ENCODE measurements at regions not wholly inside any gene's neighbourhood (a gene's known extent, or its start where the extent isn't known, plus 50 kb on each side); places are given as distances from the start of the nearest gene placed in this dataset.

GRCh38 chr12:69115951-69116350 is 123.4 kb upstream of the CPSF6 start:
- in situ Hi-C loops (cut with HindIII; ENCODE audit: low sequenced_read_pairs) = no loop called here
- H3K4me3 ChIP-seq (ENCODE audit: low read depth, low read length) = no peak overlapping the region
- TF ChIP-seq CTCF (IDR thresholded peaks at IDR 0.05; ENCODE audit: low read depth, low read length) = no peak
- no peak for DNase-seq (ENCODE audit: low read depth, low spot score)

- no peak for DNase-seq (ENCODE audit: low read depth, low spot score)
- in situ Hi-C loops (cut with HindIII; ENCODE audit: low sequenced_read_pairs) = no loop called here
Measured at GRCh38 chr12:69117566-69118266, 121.7 kb upstream of the CPSF6 start.

GRCh38 chr12:69118516-69118915 is 120.9 kb upstream of the CPSF6 start:
- H3K4me3 ChIP-seq (ENCODE audit: low read depth, low read length) = no peak overlapping the region
- no peak for TF ChIP-seq CTCF (IDR thresholded peaks at IDR 0.05; ENCODE audit: low read depth, low read length)
- in situ Hi-C loops (cut with HindIII; ENCODE audit: low sequenced_read_pairs) = no loop called here
- no peak for DNase-seq (ENCODE audit: low read depth, low spot score)

More at GRCh38 chr12:69117566-69118266, 121.7 kb upstream of the CPSF6 start:
- no peak for TF ChIP-seq CTCF (IDR thresholded peaks at IDR 0.05; ENCODE audit: low read depth, low read length)
- H3K4me3 ChIP-seq (ENCODE audit: low read depth, low read length) = no peak overlapping the region

- in situ Hi-C loops (cut with HindIII; ENCODE audit: low sequenced_read_pairs) = no loop called here
- no peak for TF ChIP-seq CTCF (IDR thresholded peaks at IDR 0.05; ENCODE audit: low read depth, low read length)
Measured at GRCh38 chr12:69119770-69120169, 119.6 kb upstream of the CPSF6 start.

GRCh38 chr12:69120354-69120753 is 119.0 kb upstream of the CPSF6 start:
- in situ Hi-C loops (cut with HindIII; ENCODE audit: low sequenced_read_pairs) = no loop called here
- no peak for TF ChIP-seq CTCF (IDR thresholded peaks at IDR 0.05; ENCODE audit: low read depth, low read length)
- no peak overlapping the region for H3K4me3 ChIP-seq (ENCODE audit: low read depth, low read length)
- DNase-seq (ENCODE audit: low read depth, low spot score) = no peak

More at GRCh38 chr12:69119770-69120169, 119.6 kb upstream of the CPSF6 start:
- no peak overlapping the region for H3K4me3 ChIP-seq (ENCODE audit: low read depth, low read length)
- no peak for DNase-seq (ENCODE audit: low read depth, low spot score)

GRCh38 chr12:69123311-69123710 is 116.1 kb upstream of the CPSF6 start:
- H3K4me3 ChIP-seq (ENCODE audit: low read depth, low read length) = no peak overlapping the region
- in situ Hi-C loops (cut with HindIII; ENCODE audit: low sequenced_read_pairs) = no loop called here
- TF ChIP-seq CTCF (IDR thresholded peaks at IDR 0.05; ENCODE audit: low read depth, low read length) = no peak
- no peak for DNase-seq (ENCODE audit: low read depth, low spot score)

Data from astrocyte of the spinal cord (primary cell).